SK-N-SH (cell line): ENCODE measurements at regions not wholly inside any gene's neighbourhood (a gene's known extent, or its start where the extent isn't known, plus 50 kb on each side); places are given as distances from the start of the nearest gene placed in this dataset.

ENCODE experiments used
- CTCF ChIA-PET: fragments of 300-600, 350-600 bp; formaldehyde crosslinking; extraction: SDS; loops from one replicate; lab custom pipeline; 2021; lab: Yijun Ruan, JAX
- POLR2A ChIA-PET: fragments of 350-600 bp; sonication (Branson Sonifier 250); formaldehyde crosslinking; extraction: SDS; loops from one replicate; lab custom pipeline; 2020; ENCODE audit warnings: antibody characterized with exemption, inconsistent platforms; lab: Yijun Ruan, JAX
- DNase-seq: peaks from one replicate; pipeline ENCODE4 v3.0.0; 2012
- H2AFZ ChIP-seq: fragments of 200-600 bp; sonication (generic); 2 replicates; pipeline ENCODE4 v1.8.1; 2016; ENCODE audit warnings: antibody characterized with exemption, mild to moderate bottlenecking, low read depth
- H3F3A ChIP-seq: fragments of 200-600 bp; sonication (generic); replicated peaks from 2 replicates; pipeline ENCODE3; 2016; ENCODE audit warnings: antibody characterized with exemption, mild to moderate bottlenecking; ENCODE audit not compliant: insufficient read depth
- H3K27ac ChIP-seq, 2 experiments: fragments of 200-500 bp in 1 of 2; fragments of 200-600 bp in 1 of 2; sonication (Bioruptor generic) in 1 of 2; sonication (generic), shearing (Covaris generic) in 1 of 2; 2 replicates each; pipeline versions ENCODE4 v1.5.1 to v1.6.1; 2014 to 2016; ENCODE audit warnings: low read depth in 2 of 2, inconsistent platforms in 1 of 2, low read length in 1 of 2, mild to moderate bottlenecking in 1 of 2, mixed read lengths in 1 of 2
- H3K27me3 ChIP-seq: fragments of 200-600 bp; sonication (generic), shearing (Covaris generic); 2 replicates; pipeline ENCODE4 v1.6.1; 2016; ENCODE audit warnings: mixed run types; ENCODE audit not compliant: insufficient read depth
- H3K36me3 ChIP-seq, 2 experiments: fragments of 200-500 bp in 1 of 2; fragments of 200-600 bp in 1 of 2; sonication (Bioruptor generic) in 1 of 2; sonication (generic) in 1 of 2; replicated peaks in 1 of 2; 2 replicates each; pipeline versions ENCODE3 to v1.5.1; 2014 to 2016; ENCODE audit warnings: low read length in 1 of 2, mild to moderate bottlenecking in 1 of 2; ENCODE audit not compliant: insufficient read depth in 2 of 2, control insufficient read depth in 1 of 2
- H3K4me1 ChIP-seq, 2 experiments: fragments of 200-500 bp in 1 of 2; fragments of 200-600 bp in 1 of 2; sonication (Bioruptor generic) in 1 of 2; sonication (generic), shearing (Covaris generic) in 1 of 2; 2 replicates each; pipeline versions ENCODE4 v1.5.1 to v1.6.1; 2014 to 2016; ENCODE audit warnings: low read depth in 1 of 2, low read length in 1 of 2, mixed run types in 1 of 2; ENCODE audit not compliant: insufficient read depth in 2 of 2, control insufficient read depth in 1 of 2
- H3K4me2 ChIP-seq: fragments of 200-600 bp; sonication (generic), shearing (Covaris generic); 2 replicates; pipeline ENCODE4 v1.6.1; 2017; ENCODE audit warnings: mixed run types
- H3K4me3 ChIP-seq, 2 experiments: fragments of 200-500 bp in 1 of 2; fragments of 200-600 bp in 1 of 2; sonication (Bioruptor generic) in 1 of 2; sonication (generic), shearing (Covaris generic) in 1 of 2; 2 replicates each; pipeline versions ENCODE4 v1.5.1 to v1.8.1; 2014 to 2016; ENCODE audit warnings: low read depth in 2 of 2, inconsistent platforms in 1 of 2, low read length in 1 of 2, mild to moderate bottlenecking in 1 of 2, mixed read lengths in 1 of 2, moderate library complexity in 1 of 2
- H3K79me2 ChIP-seq: fragments of 200-600 bp; sonication (generic); 2 replicates; pipeline ENCODE4 v1.8.1; 2017; ENCODE audit warnings: mild to moderate bottlenecking; ENCODE audit not compliant: insufficient read depth
- H3K9ac ChIP-seq: fragments of 200-600 bp; sonication (generic); 2 replicates; pipeline ENCODE4 v1.6.1; 2017; ENCODE audit warnings: mixed run types
- H3K9me2 ChIP-seq: fragments of 200-600 bp; sonication (generic); 2 replicates; pipeline ENCODE4 v1.6.1; 2017; ENCODE audit warnings: mixed run types
- H3K9me3 ChIP-seq: fragments of 200-600 bp; sonication (generic); 2 replicates; pipeline ENCODE4 v1.6.1; 2017; ENCODE audit warnings: mixed run types, mild to moderate bottlenecking, moderate library complexity
- H4K20me1 ChIP-seq: fragments of 200-600 bp; sonication (generic); 2 replicates; pipeline ENCODE4 v1.6.1; 2017; ENCODE audit warnings: mild to moderate bottlenecking, mixed run types; ENCODE audit not compliant: insufficient read depth
- CTCF ChIP-seq: fragments of 200-600 bp; sonication (generic); IDR thresholded peaks from 2 replicates; pipeline ENCODE4 v1.6.1; 2017; ENCODE audit warnings: antibody characterized with exemption, mild to moderate bottlenecking, moderate library complexity
- ELF1 ChIP-seq: IDR thresholded peaks from 2 replicates; pipeline ENCODE4 v1.4.0; 2012
- EP300 ChIP-seq, 2 experiments: IDR thresholded peaks; 2 replicates each; pipeline versions ENCODE4 v1.4.0 to v1.6.1; 2012; ENCODE audit warnings: borderline replicate concordance in 1 of 2, low read depth in 1 of 2, low read length in 1 of 2
- EZH2phosphoT487 ChIP-seq: fragments of 200-600 bp; sonication (generic); IDR thresholded peaks from 2 replicates; pipeline ENCODE4 v1.6.1; 2017; ENCODE audit warnings: low read depth, mixed run types, mild to moderate bottlenecking, antibody characterized with exemption, moderate library complexity, borderline replicate concordance
- FOSL2 ChIP-seq: IDR thresholded peaks from 2 replicates; pipeline ENCODE4 v1.4.0; 2012; ENCODE audit warnings: low read depth, mild to moderate bottlenecking, moderate library complexity, borderline replicate concordance
- FOXM1 ChIP-seq: IDR thresholded peaks from 2 replicates; pipeline ENCODE4 v1.4.0; 2012; ENCODE audit warnings: low read depth, mild to moderate bottlenecking
- GATA2 ChIP-seq: sonication (generic); formaldehyde crosslinking; IDR thresholded peaks from 2 replicates; pipeline ENCODE4 v1.5.0; 2020; ENCODE audit warnings: mild to moderate bottlenecking, missing genetic modification reagents
- JUND ChIP-seq: IDR thresholded peaks from 2 replicates; pipeline ENCODE4 v1.4.0; 2012
- MAX ChIP-seq: IDR thresholded peaks from 2 replicates; pipeline ENCODE4 v1.4.0; 2012; ENCODE audit warnings: low read depth
- NFIC ChIP-seq: IDR thresholded peaks from 2 replicates; pipeline ENCODE4 v1.4.0; 2012; ENCODE audit warnings: borderline replicate concordance
- NRF1 ChIP-seq: IDR thresholded peaks from 2 replicates; pipeline ENCODE4 v1.6.1; 2012; ENCODE audit warnings: low read depth, mild to moderate bottlenecking, low read length
- PBX3 ChIP-seq: IDR thresholded peaks from 2 replicates; pipeline ENCODE4; 2012
- POLR2AphosphoS5 ChIP-seq: IDR thresholded peaks from 2 replicates; pipeline ENCODE4 v1.6.1; 2012; ENCODE audit warnings: low read depth, low read length
- RAD21 ChIP-seq: IDR thresholded peaks from 2 replicates; pipeline ENCODE4 v1.6.1; 2012; ENCODE audit warnings: mild to moderate bottlenecking, low read length
- RCOR1 ChIP-seq: fragments of 150-350 bp; IDR thresholded peaks from 2 replicates; pipeline ENCODE4 v1.6.1; 2017; ENCODE audit warnings: antibody characterized with exemption, low read length
- REST ChIP-seq: IDR thresholded peaks from 2 replicates; pipeline ENCODE4 v1.6.1; 2012; ENCODE audit warnings: mild to moderate bottlenecking, low read depth, low read length, moderate library complexity
- SMC3 ChIP-seq: IDR thresholded peaks from 2 replicates; pipeline ENCODE4 v1.6.1; 2012; ENCODE audit warnings: low read depth, low read length, improper control_type of control experiment
- TAF1 ChIP-seq: IDR thresholded peaks from 2 replicates; pipeline ENCODE4 v1.6.1; 2012; ENCODE audit warnings: low read depth, mild to moderate bottlenecking, low read length, moderate library complexity, borderline replicate concordance
- USF1 ChIP-seq: IDR thresholded peaks from 2 replicates; pipeline ENCODE4 v1.4.0; 2012; ENCODE audit warnings: low read depth, borderline replicate concordance
- USF2 ChIP-seq: fragments of 150-350 bp; IDR thresholded peaks from 2 replicates; pipeline ENCODE4 v1.6.1; 2017; ENCODE audit warnings: antibody characterized with exemption, low read length, low read depth, borderline replicate concordance
- WGBS: methylation state at CpG from one replicate; pipeline ENCODE4 v1.1.6; 2017; ENCODE audit warnings: low lambda C conversion rate; 5-methylcytosine and 5-hydroxymethylcytosine counted together

GRCh38 chr10:60618861-60619260 lies 159.4 kb upstream of the CDK1 start (continued):
- TF ChIP-seq REST (no peak), NFIC (no peak), USF2 (no peak)

- Histone ChIP-seq H3K9me3 (no peaks in the 10 kb centered on the region), H3K36me3 (no peaks in the 10 kb centered on the region), H3K9ac (no peak overlapping the region), H3K27ac (no peak overlapping the region), H3K27me3 (no peaks in the 10 kb centered on the region), H4K20me1 (no peaks in the 10 kb centered on the region), H3K9me2 (no peaks in the 10 kb centered on the region), H3F3A (no peaks in the 10 kb centered on the region), H3K4me3 (no peak overlapping the region), H3K79me2 (no peaks in the 10 kb centered on the region), H3K4me2 (no peak overlapping the region), H3K4me1 (peaks cover 0 to 3% of the 10 kb centered on the region in 2 experiments; a peak in 2 of 4 replicates), H2AFZ (no peak overlapping the region)
- WGBS, result 92% methylated on average over 1 of the region's 1 CpG
- CTCF ChIA-PET, result interaction anchor here (1.8 kb wide), 1 partner anchor 12 kb away, joined by 4 read pairs; no protein-coding TSS in a partner anchor
- POLR2A ChIA-PET, result no interaction called here
- TF ChIP-seq RAD21 (no peak), NRF1 (no peak), JUND (no peak), POLR2AphosphoS5 (no peak), MAX (no peak), RCOR1 (no peak), TAF1 (no peak), PBX3 (no peak), EP300 (IDR thresholded peaks at IDR 0.05; ENCODE audit: borderline replicate concordance in 1 of 2, low read depth in 1 of 2, low read length in 1 of 2) (no peak), EZH2phosphoT487 (no peak), FOXM1 (no peak), GATA2 (CRISPR knock-in tag) (no peak), REST (no peak), FOSL2 (no peak), CTCF (no peak), SMC3 (no peak), USF1 (no peak), ELF1 (no peak)
- no peak for DNase-seq
These were observed 162.7 kb upstream of the CDK1 start for GRCh38 chr10:60615541-60615940.
